Globus pallidus (tissue), 1 donor: ENCODE measurements at regions not wholly inside any gene's neighbourhood (a gene's known extent, or its start where the extent isn't known, plus 50 kb on each side); places are given as distances from the start of the nearest gene placed in this dataset.

Source experiments
- DNase-seq: peaks from one replicate; pipeline ENCODE4 v3.0.0-alpha.2; 2015; ENCODE audit warnings: low spot score

GRCh38 chr9:107755246-107755645 lies 265.7 kb upstream of the KLF4 start:
- no peak for DNase-seq

DNA sequence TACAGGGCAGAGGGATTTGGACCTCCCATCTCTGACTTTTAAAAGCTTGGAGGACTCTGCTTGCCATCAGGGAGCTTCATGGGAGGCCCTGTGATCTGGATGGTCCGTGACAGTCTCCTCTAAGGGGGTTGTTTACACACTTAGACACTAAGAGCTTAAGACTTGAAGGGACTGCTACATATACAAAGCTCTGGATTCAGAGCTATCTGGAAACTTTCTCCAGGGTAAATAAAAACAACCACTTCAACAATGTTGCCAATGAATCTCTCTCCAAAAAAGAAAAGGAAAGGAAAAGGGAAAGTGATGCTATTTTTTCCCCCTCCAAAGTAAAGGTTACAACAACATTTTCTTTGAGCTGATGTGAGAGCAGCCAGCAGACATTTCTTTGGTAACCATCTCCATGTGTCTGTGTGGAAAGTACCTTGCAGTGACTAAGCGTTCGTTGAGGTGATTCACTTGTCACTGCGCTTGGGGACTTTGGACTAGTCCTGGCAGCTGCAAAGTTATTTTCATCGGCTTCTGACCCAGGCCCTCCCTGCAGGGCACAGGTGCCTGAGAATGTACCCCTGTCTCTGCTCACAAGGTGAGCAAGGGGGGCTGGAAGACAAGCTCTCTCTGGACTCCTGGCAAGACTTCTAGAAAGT lies 262.1 kb upstream of the KLF4 start:
- no peak for DNase-seq

- DNase-seq = peak; percentile 88
Observed at GRCh38 chr9:107750741-107751566, 261.4 kb upstream of the KLF4 start.

GRCh38 chr9:107749787-107750444 lies 260.3 kb upstream of the KLF4 start:
- peak; percentile 93 for DNase-seq

DNA sequence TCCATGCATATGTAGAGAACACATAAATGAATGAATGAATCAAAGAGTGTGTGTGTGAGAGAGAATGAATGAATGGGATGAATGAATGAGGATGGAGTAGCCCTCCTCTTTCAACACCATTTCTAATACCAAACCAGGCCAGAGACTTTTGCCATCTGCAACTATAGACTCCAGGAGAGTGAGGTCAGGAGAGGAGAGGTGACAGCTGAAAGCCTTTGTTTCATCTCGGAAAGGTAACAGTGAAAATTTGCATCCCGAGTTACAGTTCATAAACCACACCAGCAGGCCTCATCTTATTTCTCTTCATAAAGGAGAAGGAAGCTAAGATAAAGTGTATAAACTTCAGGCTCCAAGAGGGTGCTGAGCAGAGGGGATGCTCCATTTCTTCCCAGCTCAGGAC lies 255.3 kb upstream of the KLF4 start:
- DNase-seq = no peak

GRCh38 chr9:107742531-107743309 lies 253.2 kb upstream of the KLF4 start:
- no peak for DNase-seq

- DNase-seq = no peak
Observed at GRCh38 chr9:107740088-107740980, 250.8 kb upstream of the KLF4 start.

DNA sequence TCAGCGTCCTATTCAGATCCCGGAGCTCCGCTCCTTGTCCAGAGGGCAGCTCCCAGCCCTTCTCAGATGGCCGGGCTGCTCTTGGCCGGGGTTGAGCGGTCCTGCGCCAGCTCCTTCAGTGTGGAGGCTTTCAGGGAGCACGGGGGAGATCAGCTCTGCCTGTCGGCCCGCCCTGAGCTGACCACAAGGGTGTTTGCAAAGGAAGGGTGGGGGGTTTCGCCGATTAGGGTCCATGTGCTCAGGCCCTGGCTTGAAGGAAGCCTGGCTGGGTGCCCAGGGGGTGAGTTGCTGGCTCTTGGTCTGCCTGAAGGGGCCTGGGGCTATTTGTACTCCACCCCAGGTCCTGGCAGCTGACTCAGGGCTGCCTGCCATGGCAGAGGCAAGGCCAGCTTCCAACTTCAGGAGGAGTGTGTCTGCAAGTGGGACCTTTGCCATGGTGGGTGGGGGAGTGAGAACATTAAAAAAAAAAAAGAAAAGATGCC lies 250.1 kb upstream of the KLF4 start:
- peak; percentile 55 for DNase-seq

DNA sequence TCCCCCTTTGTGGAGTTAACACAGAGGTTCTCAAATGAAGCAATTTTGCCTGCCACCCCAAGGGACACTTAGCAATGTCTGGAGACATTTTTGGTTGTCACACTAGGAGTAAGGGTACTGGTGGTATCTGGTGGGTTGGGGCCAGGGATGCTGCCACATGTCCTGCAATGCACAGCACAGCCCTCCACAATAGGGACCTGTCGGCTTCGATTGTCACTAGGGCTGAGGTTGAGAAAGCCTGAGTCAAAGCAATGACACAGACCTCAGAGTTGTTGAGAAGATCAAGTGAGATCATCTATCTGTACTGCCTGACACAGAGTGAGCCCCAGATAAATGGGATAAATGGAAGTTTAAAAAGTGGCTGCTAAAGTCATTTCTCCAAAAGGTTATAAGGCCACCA lies 249.2 kb upstream of the KLF4 start:
- no peak for DNase-seq

DNA sequence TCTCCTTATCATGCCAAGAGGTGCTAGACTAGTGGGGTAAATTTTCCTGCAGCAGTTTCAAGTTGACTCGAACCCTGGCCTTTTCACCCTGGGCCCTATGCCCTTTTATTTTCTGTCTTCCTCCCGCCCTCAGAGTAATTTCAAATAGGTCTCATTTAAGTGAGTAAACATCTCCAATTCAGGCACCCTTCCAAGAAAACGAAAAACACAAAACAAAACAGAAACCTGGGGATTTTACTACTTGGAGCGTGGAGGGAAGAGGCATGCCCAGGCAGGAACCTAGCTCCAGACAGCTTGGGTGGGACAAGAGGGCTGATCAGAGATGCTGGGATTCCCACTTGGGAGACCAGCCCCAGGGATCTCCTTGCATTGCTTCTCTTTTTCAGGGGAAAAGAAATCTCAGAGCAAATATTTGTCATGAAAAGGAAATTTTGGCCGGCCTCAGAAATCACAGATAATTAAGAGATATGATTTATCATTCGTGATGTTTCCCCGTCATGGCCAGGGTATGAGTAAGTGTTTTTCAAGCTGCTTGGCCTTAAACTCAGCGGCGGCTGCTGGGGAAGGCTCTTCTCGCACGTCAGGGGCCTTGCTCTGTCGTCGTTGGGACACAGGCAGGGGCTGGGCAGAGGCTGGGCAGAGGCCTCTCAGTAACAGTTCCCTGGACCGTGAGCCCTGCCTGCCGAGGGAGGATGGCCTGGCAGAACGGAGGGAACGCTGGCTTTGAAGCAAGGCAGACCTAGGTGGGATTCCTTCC lies 248.6 kb upstream of the KLF4 start:
- DNase-seq = no peak

GRCh38 chr9:107737610-107737986 lies 248.0 kb upstream of the KLF4 start:
- DNase-seq = no peak

DNA sequence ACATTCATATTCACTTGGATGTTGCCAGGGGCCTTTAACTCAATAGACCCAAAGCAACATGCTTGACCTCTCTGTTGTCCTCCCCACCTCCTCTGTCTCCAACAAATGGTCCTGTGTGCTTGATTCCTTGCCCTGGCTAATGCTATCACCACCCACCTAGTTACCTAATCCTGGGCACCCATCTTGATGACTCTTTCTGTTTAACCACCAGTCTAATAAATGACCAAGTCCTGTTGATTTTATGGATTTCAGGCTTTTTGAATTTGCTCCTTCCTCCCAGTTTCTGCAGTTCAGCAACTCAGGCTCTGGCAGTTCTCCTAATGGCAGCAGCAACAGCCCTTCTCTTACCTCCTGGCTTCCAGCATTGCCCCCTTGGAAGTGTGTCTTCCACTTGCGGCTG lies 246.3 kb upstream of the KLF4 start:
- DNase-seq = no peak

DNA sequence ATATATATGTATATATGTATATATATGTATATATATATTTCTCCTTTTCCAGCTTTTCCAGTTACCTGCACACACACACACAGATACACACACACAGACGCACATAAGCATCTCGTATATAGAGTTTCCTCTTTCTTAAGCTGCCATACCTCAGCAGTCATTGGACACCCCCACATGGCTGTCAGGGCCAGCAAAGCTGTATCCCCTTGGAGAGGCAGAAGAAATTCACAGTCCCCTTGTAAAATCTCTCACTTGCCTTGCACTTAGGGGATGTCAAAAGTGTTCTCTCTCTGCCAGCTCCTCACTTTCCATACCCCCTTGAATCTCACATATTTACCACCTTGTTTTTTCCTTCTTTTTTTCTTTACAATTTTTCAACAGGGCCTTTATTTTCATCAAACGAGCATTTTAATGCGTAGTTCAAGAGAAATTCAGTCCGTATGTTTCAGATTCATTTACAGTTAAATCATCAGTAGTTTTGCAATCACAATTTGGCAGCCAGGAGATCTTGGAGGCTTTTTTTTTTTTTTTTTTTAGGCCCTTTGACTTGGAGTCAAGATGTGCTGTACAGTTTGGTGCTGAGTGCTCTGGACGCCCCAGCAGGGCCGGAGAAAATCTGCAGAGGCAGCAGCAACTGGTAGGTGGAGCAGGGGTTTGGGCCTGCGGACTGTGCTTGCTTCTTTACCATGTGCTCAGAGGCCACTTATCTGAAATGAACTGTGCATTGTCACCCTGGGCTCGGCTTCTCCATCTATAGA lies 244.9 kb upstream of the KLF4 start:
- DNase-seq = no peak

DNA sequence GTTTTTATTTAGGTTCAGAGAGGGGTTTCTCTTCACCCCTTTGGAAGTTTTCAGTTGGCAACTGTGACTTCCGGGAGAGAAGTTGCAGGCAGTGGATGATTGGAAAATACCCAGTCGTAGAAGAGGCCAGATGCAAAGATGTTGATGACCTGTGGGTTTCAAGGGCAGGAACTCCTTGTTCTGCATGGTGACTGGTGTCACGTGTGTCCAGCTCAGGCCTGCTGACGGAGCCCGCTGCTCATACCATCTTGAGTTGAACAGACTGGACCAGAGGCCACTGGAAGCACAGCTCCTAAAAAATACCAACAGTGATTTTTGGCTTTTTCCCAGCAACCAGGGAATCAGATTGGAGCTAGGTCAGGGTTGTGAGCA lies 243.9 kb upstream of the KLF4 start:
- DNase-seq = no peak

- peak; percentile 54 for DNase-seq
Observed at GRCh38 chr9:107732781-107733522, 243.4 kb upstream of the KLF4 start.

- no peak for DNase-seq
Observed at GRCh38 chr9:107731115-107731762, 241.7 kb upstream of the KLF4 start.

DNA sequence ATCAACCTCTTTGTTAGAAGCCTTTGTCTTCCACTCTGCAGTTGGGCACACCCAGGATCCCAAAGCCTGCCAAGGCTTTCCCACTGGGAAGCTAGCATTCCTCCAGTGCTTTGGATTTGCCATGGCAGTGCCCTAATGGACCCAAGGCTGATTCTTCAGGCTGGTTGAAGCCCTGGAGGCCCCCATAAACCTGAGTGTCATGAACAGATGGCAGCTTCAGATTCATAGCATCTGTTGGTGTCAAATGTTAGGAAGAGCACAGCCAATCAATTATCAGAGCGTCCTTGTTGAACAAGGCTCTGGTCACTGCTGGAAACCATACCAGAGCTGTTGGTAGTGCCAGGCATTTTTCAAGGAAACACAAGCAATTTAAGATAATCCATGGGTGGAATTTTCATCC lies 241.1 kb upstream of the KLF4 start:
- no peak for DNase-seq

DNA sequence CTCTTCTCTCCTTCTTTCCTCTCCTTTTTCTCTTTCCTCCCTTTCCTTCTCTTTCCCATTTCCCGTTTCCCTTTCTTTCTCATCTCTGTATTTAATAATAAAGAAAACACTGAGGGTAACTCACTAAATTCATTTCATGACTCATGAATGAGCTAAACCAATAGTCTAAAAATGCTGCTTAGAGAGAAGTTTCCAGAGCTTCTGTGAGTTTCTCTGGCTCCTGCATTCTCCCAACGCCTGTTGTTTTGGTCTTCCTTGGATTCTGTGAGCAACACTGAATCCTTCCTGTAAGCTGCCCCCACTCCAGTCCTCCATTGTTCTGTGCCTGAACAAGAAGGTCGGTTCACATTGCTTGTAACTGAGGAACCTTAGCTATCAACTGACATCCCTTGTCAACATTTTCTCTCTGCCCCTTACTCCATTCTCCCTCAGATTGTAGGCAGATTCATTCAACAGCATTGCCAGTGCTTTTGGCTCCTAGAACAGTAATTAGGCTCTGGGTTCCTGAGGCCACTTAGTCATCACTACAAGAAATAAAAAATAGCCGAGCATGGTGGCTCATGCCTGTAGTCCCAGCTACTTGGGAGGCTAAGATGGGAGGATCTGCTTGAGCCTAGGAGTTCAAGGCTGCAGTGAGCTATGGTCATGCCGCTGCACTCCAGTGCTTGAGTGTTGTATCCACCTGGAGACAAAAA lies 237.7 kb upstream of the KLF4 start:
- no peak for DNase-seq
